ENCODE measurements at regions not wholly inside any gene's neighbourhood (a gene's known extent, or its start where the extent isn't known, plus 50 kb on each side); places are given as distances from the start of the nearest gene placed in this dataset.

GRCh38 chr5:89777758-89778157 lies 631.8 kb downstream of the CETN3 start:
- TF ChIP-seq CTCF (IDR thresholded peaks at IDR 0.05; ENCODE audit: insufficient read depth, low read depth, low read length) (no peak), EZH2 (IDR thresholded peaks at IDR 0.05; ENCODE audit: insufficient read depth, low read length) (no peak)
